IMR-90 (cell line): ENCODE measurements at regions not wholly inside any gene's neighbourhood (a gene's known extent, or its start where the extent isn't known, plus 50 kb on each side); places are given as distances from the start of the nearest gene placed in this dataset.

Source experiments
- ATAC-seq: fragments of 200-7000 bp; cut with Tn5 transposase; 2 replicates; pipeline ENCODE4 v1.9.1; 2020; ENCODE audit warnings: low read depth, mild to moderate bottlenecking, moderate library complexity
- BruUV-seq: library from RNA; stranded (reverse); fragments of 400-500 nt; replicated peaks from 2 replicates; lab custom pipeline; 2021; lab: Mats Ljungman, UMichigan
- CTCF ChIA-PET: fragments of 300-600 bp; formaldehyde crosslinking; extraction: SDS; loops from one replicate; lab custom pipeline; 2021; ENCODE audit warnings: antibody characterized with exemption; lab: Yijun Ruan, JAX
- POLR2A ChIA-PET: fragments of 300-600 bp; sonication (Branson Sonifier 250); formaldehyde crosslinking; loops from one replicate; lab custom pipeline; 2022; ENCODE audit warnings: antibody characterized with exemption; ENCODE audit not compliant: unreplicated experiment; lab: Charles Lee
- DNase-seq: peaks from one replicate; pipeline ENCODE4 v3.0.0; 2013
- H2AFZ ChIP-seq: replicated peaks from 2 replicates; pipeline ENCODE3; 2013; ENCODE audit warnings: low read length, mild to moderate bottlenecking; ENCODE audit not compliant: poor library complexity
- H2AK5ac ChIP-seq: 2 replicates; pipeline ENCODE4 v1.6.1; 2013; ENCODE audit warnings: low read depth, low read length, inconsistent platforms
- H2AK9ac ChIP-seq: replicated peaks from 2 replicates; pipeline ENCODE3; 2013; ENCODE audit warnings: mild to moderate bottlenecking, low read depth, low read length, moderate library complexity; ENCODE audit not compliant: poor library complexity
- H2BK120ac ChIP-seq: 2 replicates; pipeline ENCODE4 v1.6.1; 2013; ENCODE audit warnings: low read depth, low read length, inconsistent platforms
- H2BK15ac ChIP-seq: 3 replicates; pipeline ENCODE4 v1.6.1; 2013; ENCODE audit warnings: low read depth, low read length, inconsistent platforms
- H2BK20ac ChIP-seq: 2 replicates; pipeline ENCODE4 v1.6.1; 2013; ENCODE audit warnings: low read depth, mild to moderate bottlenecking, inconsistent platforms, low read length, moderate library complexity
- H2BK5ac ChIP-seq: 2 replicates; pipeline ENCODE4 v1.6.1; 2013; ENCODE audit warnings: mild to moderate bottlenecking, low read depth, low read length, inconsistent platforms; ENCODE audit not compliant: poor library complexity, severe bottlenecking
- H3K14ac ChIP-seq: replicated peaks from 2 replicates; pipeline ENCODE4 v1.6.1; 2013; ENCODE audit warnings: low read depth, low read length, inconsistent platforms
- H3K18ac ChIP-seq: 2 replicates; pipeline ENCODE4 v1.6.1; 2013; ENCODE audit warnings: low read depth, low read length, control low read depth
- H3K23ac ChIP-seq: 2 replicates; pipeline ENCODE4 v1.6.1; 2013; ENCODE audit warnings: low read depth, low read length, inconsistent platforms
- H3K27ac ChIP-seq: 2 replicates; pipeline ENCODE4 v1.5.1; 2013; ENCODE audit warnings: mild to moderate bottlenecking, control low read depth, low read length; ENCODE audit not compliant: insufficient read depth
- H3K27me3 ChIP-seq: 2 replicates; pipeline ENCODE4 v1.6.1; 2013; ENCODE audit warnings: low read length; ENCODE audit not compliant: control insufficient read depth, insufficient read depth
- H3K36me3 ChIP-seq: 2 replicates; pipeline ENCODE4 v1.6.1; 2013; ENCODE audit warnings: low read length, mixed read lengths; ENCODE audit not compliant: control insufficient read depth, insufficient read depth
- H3K4ac ChIP-seq: 2 replicates; pipeline ENCODE4 v1.6.1; 2013; ENCODE audit warnings: low read depth, low read length, inconsistent platforms
- H3K4me1 ChIP-seq: 2 replicates; pipeline ENCODE4 v1.6.1; 2013; ENCODE audit warnings: low read length, mixed read lengths; ENCODE audit not compliant: control insufficient read depth, insufficient read depth
- H3K4me2 ChIP-seq: 2 replicates; pipeline ENCODE4 v1.6.1; 2013; ENCODE audit warnings: low read depth, mild to moderate bottlenecking, control low read depth, low read length, moderate library complexity
- H3K4me3 ChIP-seq: 2 replicates; pipeline ENCODE4 v1.5.1; 2013; ENCODE audit warnings: low read depth, mild to moderate bottlenecking, control low read depth, low read length, moderate library complexity; ENCODE audit not compliant: insufficient read depth
- H3K56ac ChIP-seq: 2 replicates; pipeline ENCODE4 v1.6.1; 2013; ENCODE audit warnings: low read length, inconsistent platforms; ENCODE audit not compliant: insufficient read depth; ENCODE audit errors: extremely low read depth
- H3K79me1 ChIP-seq, 2 experiments: 2 replicates each; pipeline ENCODE4 v1.6.1; 2013; ENCODE audit warnings: low read length in 2 of 2, inconsistent platforms in 1 of 2, low read depth in 1 of 2
- H3K9ac ChIP-seq: 2 replicates; pipeline ENCODE4 v1.6.1; 2013; ENCODE audit warnings: low read depth, low read length, control low read depth
- H3K9me1 ChIP-seq: 2 replicates; pipeline ENCODE4 v1.6.1; 2013; ENCODE audit warnings: low read length, inconsistent platforms; ENCODE audit not compliant: insufficient read depth
- H3K9me3 ChIP-seq: 2 replicates; pipeline ENCODE4 v1.6.1; 2013; ENCODE audit warnings: low read length; ENCODE audit not compliant: control insufficient read depth, insufficient read depth
- H4K20me1 ChIP-seq: 2 replicates; pipeline ENCODE4 v1.6.1; 2013; ENCODE audit warnings: low read length, inconsistent platforms; ENCODE audit not compliant: insufficient read depth
- H4K5ac ChIP-seq: 2 replicates; pipeline ENCODE4 v1.6.1; 2013; ENCODE audit warnings: mild to moderate bottlenecking, low read depth, low read length, control low read depth
- H4K8ac ChIP-seq, 2 experiments: 2 replicates each; pipeline ENCODE4 v1.6.1; 2013; ENCODE audit warnings: low read depth in 2 of 2, low read length in 2 of 2, control low read depth in 1 of 2, inconsistent platforms in 1 of 2
- H4K91ac ChIP-seq: 2 replicates; pipeline ENCODE4 v1.6.1; 2013; ENCODE audit warnings: low read depth, low read length, inconsistent platforms; ENCODE audit not compliant: insufficient read depth
- CEBPB ChIP-seq: IDR thresholded peaks from 2 replicates; pipeline ENCODE4 v1.6.1; 2012; ENCODE audit warnings: low read depth, low read length, improper control_type of control experiment
- POLR2A ChIP-seq: IDR thresholded peaks from 2 replicates; pipeline ENCODE4 v1.6.1; 2012; ENCODE audit warnings: mild to moderate bottlenecking, low read depth, low read length
- WGBS, 2 experiments: methylation state at CpG; one replicate each; pipeline versions ENCODE4 v1.1.5 to v1.1.7; 2013; ENCODE audit warnings: missing lambda C conversion rate in 2 of 2; ENCODE audit not compliant: insufficient read length in 1 of 2; ENCODE audit errors: extremely low coverage in 2 of 2; 5-methylcytosine and 5-hydroxymethylcytosine counted together
- dilution Hi-C: fragments of 300-500 bp; cut with HindIII; formaldehyde crosslinking; loops from one replicate; pipeline ENCODE4 v1.14.3; 2018; ENCODE audit warnings: low sequenced_read_pairs; ENCODE audit not compliant: unreplicated experiment
- in situ Hi-C: fragments of 300-500 bp; cut with MboI; formaldehyde crosslinking; loops from 3 replicates; pipeline ENCODE4 v1.14.3; 2019; ENCODE audit warnings: low sequenced_read_pairs, inconsistent platforms, mixed read lengths
- intact Hi-C: fragments of 100-400 bp; cut with micrococcal nuclease; formaldehyde crosslinking; loops from 2 replicates; pipeline ENCODE4 v1.10.0; 2022

GRCh38 chr3:55313666-55314065 lies 173.4 kb downstream of the WNT5A start:
- no peaks in the 10 kb centered on the region for H3K9me3 ChIP-seq
- BruUV-seq = no TSS peak
- no peak overlapping the region for H2AK9ac ChIP-seq
- H3K36me3 ChIP-seq = no peaks in the 10 kb centered on the region
- H4K20me1 ChIP-seq = no peaks in the 10 kb centered on the region
- H3K4ac ChIP-seq = peak overlapping the region; percentile 35; the same call in 1 of the 2 replicates
- 80% methylated on average over 2 of the region's 7 CpGs; no CpG with 5 or more reads in 1 of the 2 experiments for WGBS, 2 experiments
- H3K14ac ChIP-seq = peak overlapping the region; percentile 11; the same call in 1 of the 2 replicates
- H2BK120ac ChIP-seq = peak overlapping the region; percentile 9; the same call in 1 of the 2 replicates
- no peaks in the 10 kb centered on the region for H3K27me3 ChIP-seq
- in situ Hi-C loops = no loop called here
- no peaks in the 10 kb centered on the region for H3K4me1 ChIP-seq
- no peaks in the 10 kb centered on the region for H3K79me1 ChIP-seq
- H4K91ac ChIP-seq = no peak overlapping the region; the same call in 1 of the 2 replicates
- DNase-seq (no peak), ATAC-seq (no peak)
- ChIA-PET CTCF (no interaction called here), POLR2A (no interaction called here)
- dilution Hi-C loops = no loop called here
- H2BK15ac ChIP-seq = peak overlapping the region; percentile 64; the same call in 1 of the 3 replicates
- no peak overlapping the region for H3K9ac ChIP-seq
- H2BK5ac ChIP-seq = no peak overlapping the region
- no peak overlapping the region; the same call in 1 of the 2 replicates for H2BK20ac ChIP-seq
- no peak overlapping the region for H3K23ac ChIP-seq
- peak overlapping the region; percentile 56; the same call in 1 of the 2 replicates for H2AK5ac ChIP-seq
- TF ChIP-seq CEBPB = peak; percentile 79
- no peak for TF ChIP-seq POLR2A
- H3K9me1 ChIP-seq = no peaks in the 10 kb centered on the region; the same call in 1 of the 2 replicates
- no peak overlapping the region for H3K4me2 ChIP-seq
- intact Hi-C loops = no loop called here
- H4K5ac ChIP-seq = no peak overlapping the region
- H3K56ac ChIP-seq = no peak overlapping the region
- no peak overlapping the region for H3K4me3 ChIP-seq
- H3K18ac ChIP-seq = no peak overlapping the region
- no peak overlapping the region for H4K8ac ChIP-seq
- H2AFZ ChIP-seq = peak overlapping the region; percentile 9
- H3K27ac ChIP-seq = no peak overlapping the region
